Heart right ventricle (tissue), 16 donors: ENCODE measurements at regions not wholly inside any gene's neighbourhood (a gene's known extent, or its start where the extent isn't known, plus 50 kb on each side); places are given as distances from the start of the nearest gene placed in this dataset.

Experiments used
- ATAC-seq, 8 donors: fragments of 200-7000 bp; cut with Tn5 transposase; one replicate each; pipeline ENCODE4 v1.9.1; 2020; ENCODE audit warnings: mild to moderate bottlenecking in 8 of 8, moderate library complexity in 8 of 8, moderate number of reproducible peaks in 1 of 8
- DNase-seq, 2 donors: peaks; one replicate each; pipeline ENCODE4 v3.0.0-alpha.2; 2020
- H3K27ac ChIP-seq, 10 donors: fragments of 200-600 bp; sonication (generic) in 2 of 10; one replicate each; pipeline versions ENCODE4 v1.5.0 to v1.8.0; 2020 to 2022; ENCODE audit warnings: mild to moderate bottlenecking in 3 of 10
- H3K27me3 ChIP-seq, 7 donors: fragments of 200-600 bp; one replicate each; pipeline ENCODE4 v1.8.0; 2021 to 2022; ENCODE audit warnings: mild to moderate bottlenecking in 2 of 7
- H3K36me3 ChIP-seq, 9 donors: fragments of 200-600 bp; sonication (generic) in 1 of 9; one replicate each; pipeline versions ENCODE4 v1.5.0 to v1.8.0; 2020 to 2022; ENCODE audit warnings: mild to moderate bottlenecking in 2 of 9
- H3K4me1 ChIP-seq, 9 donors: fragments of 200-600 bp; sonication (generic) in 1 of 9; one replicate each; pipeline versions ENCODE4 v1.5.0 to v1.8.0; 2020 to 2022; ENCODE audit warnings: mild to moderate bottlenecking in 4 of 9
- H3K4me3 ChIP-seq, 10 donors: fragments of 200-600 bp; sonication (generic) in 2 of 10; one replicate each; pipeline versions ENCODE4 v1.5.0 to v1.8.0; 2020 to 2022; ENCODE audit warnings: mild to moderate bottlenecking in 7 of 10, moderate library complexity in 2 of 10
- H3K9me3 ChIP-seq, 11 donors: fragments of 200-600 bp in 10 of 11; sonication (generic) in 2 of 11; one replicate each; pipeline versions ENCODE4 v1.5.0 to v1.8.0; 2013 to 2022; ENCODE audit warnings: mild to moderate bottlenecking in 2 of 11, control low read depth in 1 of 11, moderate library complexity in 1 of 11
- WGBS, 2 donors: extraction: QIAGEN DNeasy Blood & Tissue Kit; methylation state at CpG; one replicate each; pipeline ENCODE4 v1.1.7; 2013; ENCODE audit warnings: inconsistent platforms in 1 of 2; 5-methylcytosine and 5-hydroxymethylcytosine counted together
- intact Hi-C, 10 donors: fragments of 100-400 bp; cut with DNase I; formaldehyde crosslinking; loops; one replicate each; pipeline versions ENCODE4 v1.11.1 to v1.14.2; 2022
- TF ChIP-seq, protein P1 (sequence below), 9 donors: fragments of 200-600 bp; sonication (generic) in 2 of 9; IDR thresholded peaks; one replicate each; pipeline versions ENCODE4 v1.5.0 to v1.8.0; 2021 to 2022; ENCODE audit warnings: antibody characterized with exemption in 9 of 9, mild to moderate bottlenecking in 5 of 9, moderate library complexity in 1 of 9
- donor health status: Arrhythmogenic right ventricular cardiomyopathy.
- donor health status: ischemic (EF 13 %, LVEDD 7.1; RV severe dilation, severe dysfunction).
- donor health status: healthy with polysubstance abuse.
- donor health status: DM: no; HTN: yes; CAD: no.
- donor health status: DM: no; HTN: no; CAD: no.
- donor health status: ischemic (EF 25% LVEDD 6.9; RV normal size, moderate dysfunction).
- donor health status: ischemic (EF 25% LVEDD 5.7; RV mildly dilated, moderate dysfunction).
- donor health status: healthy.
- donor health status: DM: yes; HTN: yes; CAD: no.
- donor health status: Ischemic cardiomyopathy.
- donor health status: ischemic (EF 35%, LVEDD 5.7; RV mildly dilated, moderate dysfunction).
- donor health status: nonischemic (EF 11% LVEDD 7.7; RV severe dilation, severe dysfunction).
- donor health status: DM: yes; HTN: yes; CAD: no.
- donor health status: PGD.
- donor health status: ischemic (EF 29% LVEDD 5.4; RV normal size, mild dysfunction).
- donor health status: nonischemic (EF 23%, LVEDD 6.1; RV moderate dilation, normal function).

DNA sequence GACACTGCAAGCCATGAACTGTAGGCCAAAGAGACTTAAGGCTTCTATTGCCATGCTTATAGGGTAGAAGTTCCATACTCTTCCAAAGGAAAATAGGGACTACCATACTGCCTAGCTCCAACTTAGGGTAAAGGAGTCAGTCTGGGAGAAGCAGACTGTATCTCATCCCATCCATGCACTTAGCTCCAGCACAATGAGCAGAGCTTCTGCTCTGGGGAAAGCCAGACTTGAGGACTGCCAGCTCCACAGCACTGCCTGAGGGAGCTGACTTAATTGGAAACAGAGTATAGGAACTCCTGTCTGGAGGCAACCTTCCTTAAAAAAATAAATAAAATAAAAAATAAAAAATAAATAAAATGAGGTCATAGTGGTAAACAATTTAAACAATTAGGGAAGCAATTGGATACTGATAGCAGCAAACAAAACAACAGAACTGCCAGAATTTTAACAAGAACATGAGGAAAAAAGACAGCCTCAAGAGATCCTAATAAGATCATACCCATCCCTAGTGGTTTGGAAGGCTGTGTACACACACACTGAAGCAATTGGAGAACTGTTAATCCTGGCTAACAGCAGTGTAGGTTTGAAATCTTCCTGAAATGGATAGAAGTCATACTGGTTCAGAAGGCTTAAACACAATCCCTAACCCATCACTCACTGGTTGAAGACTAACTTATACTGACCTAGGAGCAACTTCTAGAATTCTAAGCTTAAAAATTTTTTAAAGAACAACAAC lies 550.1 kb downstream of the TBC1D4 start:
- TF ChIP-seq, protein P1, sequence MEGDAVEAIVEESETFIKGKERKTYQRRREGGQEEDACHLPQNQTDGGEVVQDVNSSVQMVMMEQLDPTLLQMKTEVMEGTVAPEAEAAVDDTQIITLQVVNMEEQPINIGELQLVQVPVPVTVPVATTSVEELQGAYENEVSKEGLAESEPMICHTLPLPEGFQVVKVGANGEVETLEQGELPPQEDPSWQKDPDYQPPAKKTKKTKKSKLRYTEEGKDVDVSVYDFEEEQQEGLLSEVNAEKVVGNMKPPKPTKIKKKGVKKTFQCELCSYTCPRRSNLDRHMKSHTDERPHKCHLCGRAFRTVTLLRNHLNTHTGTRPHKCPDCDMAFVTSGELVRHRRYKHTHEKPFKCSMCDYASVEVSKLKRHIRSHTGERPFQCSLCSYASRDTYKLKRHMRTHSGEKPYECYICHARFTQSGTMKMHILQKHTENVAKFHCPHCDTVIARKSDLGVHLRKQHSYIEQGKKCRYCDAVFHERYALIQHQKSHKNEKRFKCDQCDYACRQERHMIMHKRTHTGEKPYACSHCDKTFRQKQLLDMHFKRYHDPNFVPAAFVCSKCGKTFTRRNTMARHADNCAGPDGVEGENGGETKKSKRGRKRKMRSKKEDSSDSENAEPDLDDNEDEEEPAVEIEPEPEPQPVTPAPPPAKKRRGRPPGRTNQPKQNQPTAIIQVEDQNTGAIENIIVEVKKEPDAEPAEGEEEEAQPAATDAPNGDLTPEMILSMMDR (IDR thresholded peaks at IDR 0.05): no peak
- Histone ChIP-seq H3K27me3 (no peaks in the 10 kb centered on the region), H3K36me3 (no peaks in the 10 kb centered on the region), H3K9me3 (peaks cover 0 to 30% (median 5%) of the 10 kb centered on the region in 11 donors), H3K4me1 (peaks cover 0 to 11% (median 0%) of the 10 kb centered on the region in 9 donors), H3K27ac (no peak overlapping the region), H3K4me3 (no peak overlapping the region)
- DNase-seq (no peak), ATAC-seq (no peak)
- intact Hi-C loops: no loop called here

DNA sequence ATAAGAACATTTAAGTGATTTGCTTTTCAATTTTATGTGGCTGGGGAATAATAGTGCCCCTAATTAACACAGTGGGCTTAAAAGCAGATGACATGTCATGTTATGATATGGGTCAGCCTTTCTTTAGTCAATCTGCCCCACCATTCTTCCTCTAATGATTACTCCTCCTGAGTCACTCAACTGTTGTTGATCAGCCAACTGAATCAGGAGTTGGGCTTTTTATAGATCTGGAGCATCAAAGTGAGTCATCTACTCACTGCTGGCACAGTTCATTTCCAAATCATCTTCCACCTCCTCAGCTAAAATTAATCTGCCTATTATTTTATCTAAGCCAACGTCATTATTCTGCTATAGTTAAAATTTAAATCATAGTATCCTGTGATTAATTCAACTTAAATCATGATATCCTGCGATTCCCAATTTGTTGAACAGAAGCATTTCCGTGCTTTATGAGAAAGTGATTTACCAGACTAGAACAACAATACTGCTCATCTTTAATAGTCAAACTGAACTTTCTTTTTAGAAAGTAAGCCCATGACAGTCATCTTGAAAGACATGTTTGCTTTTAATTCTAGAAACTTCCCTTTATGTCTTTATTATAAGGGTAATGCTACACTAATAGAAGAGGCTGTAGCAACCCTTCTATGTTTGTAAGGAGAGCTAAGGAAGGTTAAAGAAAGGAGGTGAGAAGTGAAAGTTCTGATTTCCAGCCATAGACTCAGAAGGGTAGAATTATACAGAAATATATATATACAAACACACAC lies 551.4 kb downstream of the TBC1D4 start:
- no peak for ATAC-seq
- Histone ChIP-seq H3K27ac (no peak overlapping the region), H3K36me3 (no peaks in the 10 kb centered on the region), H3K4me3 (no peak overlapping the region), H3K4me1 (peaks cover 0 to 11% (median 0%) of the 10 kb centered on the region in 9 donors), H3K9me3 (peaks cover 0 to 34% (median 5%) of the 10 kb centered on the region in 11 donors), H3K27me3 (no peaks in the 10 kb centered on the region)
- 57 to 65% methylated on average over 3 of the region's 3 CpGs for WGBS, 2 donors
- intact Hi-C loops: no loop called here
- TF ChIP-seq, protein P1 (IDR thresholded peaks at IDR 0.05): no peak
- no peak for DNase-seq

DNA sequence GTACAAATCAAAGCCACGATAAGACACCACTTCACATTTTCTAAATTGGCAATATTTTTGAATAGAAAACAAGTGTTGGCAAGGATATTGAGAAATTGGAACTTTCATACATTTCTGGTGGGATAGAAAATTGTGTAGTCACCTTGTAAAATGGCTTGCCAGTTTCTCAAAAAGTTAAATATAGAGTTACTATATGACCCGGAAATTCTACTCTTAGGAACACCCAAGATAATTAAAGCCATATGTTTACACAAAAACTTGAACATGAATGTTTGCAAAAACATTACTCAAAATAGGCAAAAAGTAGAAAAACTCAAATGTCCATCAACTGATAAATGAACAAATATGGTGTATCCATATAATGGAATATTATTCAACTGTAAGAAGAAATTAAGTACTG lies 552.5 kb downstream of the TBC1D4 start:
- no peak for ATAC-seq
- WGBS, 2 donors: 56 to 73% methylated on average over 2 of the region's 2 CpGs
- intact Hi-C loops: no loop called here

DNA sequence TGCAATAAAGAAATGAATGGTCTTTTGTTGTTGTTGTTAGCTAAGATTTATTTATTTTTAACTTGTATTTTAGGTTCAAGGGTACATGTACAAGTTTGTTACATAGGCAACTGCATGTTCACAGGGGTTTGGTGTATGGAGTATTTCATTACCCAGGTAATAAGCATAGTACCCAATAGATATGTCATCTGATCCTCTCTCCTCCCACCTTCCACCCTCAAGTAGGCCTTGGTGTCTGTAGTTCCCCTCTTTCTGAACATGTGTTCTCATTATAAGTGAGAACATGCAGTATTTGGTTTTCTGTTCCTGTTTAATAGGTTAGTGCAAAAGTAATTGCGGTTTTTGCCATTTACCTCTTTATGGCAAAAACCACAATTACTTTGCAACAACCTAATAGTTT lies 554.1 kb downstream of the TBC1D4 start:
- Histone ChIP-seq H3K27ac (no peak overlapping the region), H3K36me3 (no peaks in the 10 kb centered on the region), H3K9me3 (peaks cover 0 to 54% (median 9%) of the 10 kb centered on the region in 11 donors), H3K27me3 (no peaks in the 10 kb centered on the region), H3K4me3 (no peak overlapping the region), H3K4me1 (peaks cover 0 to 11% (median 0%) of the 10 kb centered on the region in 9 donors)
- ATAC-seq (no peak), DNase-seq (no peak)
- WGBS, 2 donors: 0 to 46% methylated on average over 1 of the region's 1 CpG
- TF ChIP-seq, protein P1 (IDR thresholded peaks at IDR 0.05): no peak
- intact Hi-C loops: no loop called here

More for the DNA sequence above, 552.5 kb downstream of the TBC1D4 start:
- no peak overlapping the region for H3K4me3 ChIP-seq
- H3K9me3 ChIP-seq: peaks cover 0 to 37% (median 5%) of the 10 kb centered on the region in 11 donors
- peaks cover 0 to 11% (median 0%) of the 10 kb centered on the region in 9 donors for H3K4me1 ChIP-seq
- no peak overlapping the region for H3K27ac ChIP-seq
- no peaks in the 10 kb centered on the region for H3K27me3 ChIP-seq
- TF ChIP-seq, protein P1 (IDR thresholded peaks at IDR 0.05): no peak
- H3K36me3 ChIP-seq: no peaks in the 10 kb centered on the region
- no peak for DNase-seq
